ENCODE measurements at regions not wholly inside any gene's neighbourhood (a gene's known extent, or its start where the extent isn't known, plus 50 kb on each side); places are given as distances from the start of the nearest gene placed in this dataset.

GRCh38 chr18:71976744-71977143 lies 567.4 kb downstream of the CBLN2 start:
- CTCF ChIA-PET (ENCODE audit: partially characterized antibody): no interaction called here
- no peak for DNase-seq
- intact Hi-C loops (cut with micrococcal nuclease): no loop called here
- no peak overlapping the region for H3K27ac ChIP-seq (ENCODE audit: low read depth, low read length)
- no peaks in the 10 kb centered on the region for H3K36me3 ChIP-seq (ENCODE audit: insufficient read depth, low read length)
- no peak overlapping the region for H3K4me3 ChIP-seq (ENCODE audit: low read length in 2 of 2)
- H3K4me1 Mint-ChIP-seq: no peaks in the 10 kb centered on the region
- H3K27me3 Mint-ChIP-seq: no peaks in the 10 kb centered on the region
- H3K27ac Mint-ChIP-seq: no peak overlapping the region
- POLR2A ChIA-PET (ENCODE audit: partially characterized antibody): no interaction called here
- H3K36me3 Mint-ChIP-seq: no peaks in the 10 kb centered on the region
- no peaks in the 10 kb centered on the region for H3K9me3 ChIP-seq (ENCODE audit: control insufficient read depth in 1 of 2, low read length in 2 of 2)
- H3K9me3 Mint-ChIP-seq: peaks cover 0 to 11% (median 6%) of the 10 kb centered on the region in 8 donors
- no peaks in the 10 kb centered on the region for H3K27me3 ChIP-seq (ENCODE audit: insufficient read depth, low read length)
- no peak overlapping the region for H3K4me3 Mint-ChIP-seq
- H3K4me1 ChIP-seq (ENCODE audit: insufficient read depth, low read length): no peaks in the 10 kb centered on the region

GRCh38 chr18:71966791-71967190 lies 577.4 kb downstream of the CBLN2 start:
- Mint-ChIP-seq H3K4me3 (no peak overlapping the region), H3K27me3 (no peaks in the 10 kb centered on the region), H3K9me3 (peaks cover 0 to 17% (median 9%) of the 10 kb centered on the region in 8 donors), H3K4me1 (no peaks in the 10 kb centered on the region), H3K27ac (no peak overlapping the region), H3K36me3 (no peaks in the 10 kb centered on the region)
- ChIA-PET POLR2A (ENCODE audit: partially characterized antibody) (no interaction called here), CTCF (ENCODE audit: partially characterized antibody) (no interaction called here)
- no peak overlapping the region for H3K27ac ChIP-seq (ENCODE audit: low read depth, low read length)
- H3K27me3 ChIP-seq (ENCODE audit: insufficient read depth, low read length): no peaks in the 10 kb centered on the region
- intact Hi-C loops (cut with micrococcal nuclease): no loop called here
- no peaks in the 10 kb centered on the region for H3K36me3 ChIP-seq (ENCODE audit: insufficient read depth, low read length)
- no peak for DNase-seq
- no peaks in the 10 kb centered on the region for H3K4me1 ChIP-seq (ENCODE audit: insufficient read depth, low read length)
- H3K4me3 ChIP-seq (ENCODE audit: low read length in 2 of 2): no peak overlapping the region
- H3K9me3 ChIP-seq (ENCODE audit: control insufficient read depth in 1 of 2, low read length in 2 of 2): no peaks in the 10 kb centered on the region

DNA sequence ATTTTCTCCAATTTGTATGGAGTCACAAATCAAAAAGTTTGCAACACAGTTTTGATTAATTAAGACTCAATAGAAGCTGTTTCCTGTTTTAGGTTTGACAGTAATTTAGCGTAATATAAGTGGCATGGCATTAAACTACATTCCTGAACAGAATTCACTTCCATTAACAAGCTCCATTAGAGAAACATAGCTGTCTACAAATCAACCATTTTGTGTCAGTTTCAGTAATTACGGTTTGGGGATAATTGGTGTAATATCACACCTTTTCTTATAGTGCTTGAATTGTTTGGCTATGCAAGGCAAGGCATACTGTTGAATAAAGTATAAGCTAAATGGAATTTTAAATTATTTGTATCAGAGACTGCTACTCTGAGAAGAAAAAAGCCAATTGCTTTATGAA lies 585.5 kb downstream of the CBLN2 start:
- no peaks in the 10 kb centered on the region for H3K4me1 ChIP-seq (ENCODE audit: insufficient read depth, low read length)
- H3K4me3 ChIP-seq (ENCODE audit: low read length in 2 of 2): no peak overlapping the region
- Mint-ChIP-seq H3K27ac (no peak overlapping the region), H3K9me3 (peaks cover 0 to 8% (median 1%) of the 10 kb centered on the region in 8 donors), H3K36me3 (no peaks in the 10 kb centered on the region), H3K27me3 (no peaks in the 10 kb centered on the region), H3K4me3 (no peak overlapping the region), H3K4me1 (no peaks in the 10 kb centered on the region)
- no peak overlapping the region for H3K27ac ChIP-seq (ENCODE audit: low read depth, low read length)
- no peaks in the 10 kb centered on the region for H3K36me3 ChIP-seq (ENCODE audit: insufficient read depth, low read length)
- intact Hi-C loops (cut with micrococcal nuclease): no loop called here
- H3K27me3 ChIP-seq (ENCODE audit: insufficient read depth, low read length): no peaks in the 10 kb centered on the region
- ChIA-PET POLR2A (ENCODE audit: partially characterized antibody) (no interaction called here), CTCF (ENCODE audit: partially characterized antibody) (no interaction called here)
- DNase-seq: no peak
- H3K9me3 ChIP-seq (ENCODE audit: control insufficient read depth in 1 of 2, low read length in 2 of 2): no peaks in the 10 kb centered on the region

- POLR2A ChIA-PET (ENCODE audit: partially characterized antibody): no interaction called here
- Mint-ChIP-seq H3K4me1 (no peaks in the 10 kb centered on the region), H3K27ac (no peak overlapping the region), H3K9me3 (peaks cover 0 to 12% (median 5%) of the 10 kb centered on the region in 8 donors), H3K27me3 (no peaks in the 10 kb centered on the region), H3K36me3 (no peaks in the 10 kb centered on the region), H3K4me3 (no peak overlapping the region)
- CTCF ChIA-PET (ENCODE audit: partially characterized antibody): no interaction called here
- Histone ChIP-seq H3K9me3 (ENCODE audit: control insufficient read depth in 1 of 2, low read length in 2 of 2) (no peaks in the 10 kb centered on the region), H3K27me3 (ENCODE audit: insufficient read depth, low read length) (no peaks in the 10 kb centered on the region), H3K4me1 (ENCODE audit: insufficient read depth, low read length) (no peaks in the 10 kb centered on the region), H3K4me3 (ENCODE audit: low read length in 2 of 2) (no peak overlapping the region), H3K27ac (ENCODE audit: low read depth, low read length) (no peak overlapping the region), H3K36me3 (ENCODE audit: insufficient read depth, low read length) (no peaks in the 10 kb centered on the region)
- no peak for DNase-seq
- intact Hi-C loops (cut with micrococcal nuclease): no loop called here
Observed at GRCh38 chr18:71951001-71951400, 593.1 kb downstream of the CBLN2 start.

- H3K4me1 ChIP-seq (ENCODE audit: insufficient read depth, low read length): no peaks in the 10 kb centered on the region
- DNase-seq: no peak
- intact Hi-C loops (cut with micrococcal nuclease): no loop called here
- H3K27me3 ChIP-seq (ENCODE audit: insufficient read depth, low read length): no peaks in the 10 kb centered on the region
- H3K9me3 Mint-ChIP-seq: peaks cover 0 to 15% (median 4%) of the 10 kb centered on the region in 8 donors
- H3K27ac ChIP-seq (ENCODE audit: low read depth, low read length): no peak overlapping the region
- POLR2A ChIA-PET (ENCODE audit: partially characterized antibody): no interaction called here
- no peaks in the 10 kb centered on the region for H3K9me3 ChIP-seq (ENCODE audit: control insufficient read depth in 1 of 2, low read length in 2 of 2)
- no peaks in the 10 kb centered on the region for H3K36me3 ChIP-seq (ENCODE audit: insufficient read depth, low read length)
- H3K4me3 Mint-ChIP-seq: no peak overlapping the region
- no peaks in the 10 kb centered on the region for H3K27me3 Mint-ChIP-seq
- no peaks in the 10 kb centered on the region for H3K36me3 Mint-ChIP-seq
- CTCF ChIA-PET (ENCODE audit: partially characterized antibody): no interaction called here
- no peaks in the 10 kb centered on the region for H3K4me1 Mint-ChIP-seq
- no peak overlapping the region for H3K27ac Mint-ChIP-seq
- no peak overlapping the region for H3K4me3 ChIP-seq (ENCODE audit: low read length in 2 of 2)
Observed at GRCh38 chr18:71942433-71942832, 601.7 kb downstream of the CBLN2 start.

DNA sequence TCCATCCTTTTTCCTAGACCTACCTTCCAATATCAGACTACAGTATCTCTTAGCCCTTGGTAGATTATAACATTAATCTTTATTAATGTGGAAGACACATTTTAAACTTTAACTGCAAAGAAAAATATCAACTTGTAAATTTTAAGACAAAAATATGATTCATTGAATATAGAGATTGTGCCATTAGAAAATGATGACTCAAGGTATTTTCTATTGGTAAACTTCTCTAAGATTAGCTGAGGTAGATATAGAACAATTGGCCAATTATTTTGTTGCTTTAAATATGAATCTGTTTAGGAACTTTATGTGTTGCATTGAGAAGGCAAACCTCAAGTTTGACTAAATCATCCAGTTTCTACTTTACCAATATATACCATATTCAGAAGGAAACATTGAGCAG lies 604.7 kb downstream of the CBLN2 start:
- Mint-ChIP-seq H3K27ac (no peak overlapping the region), H3K4me1 (no peaks in the 10 kb centered on the region), H3K4me3 (no peak overlapping the region), H3K36me3 (no peaks in the 10 kb centered on the region), H3K27me3 (no peaks in the 10 kb centered on the region), H3K9me3 (peaks cover 0 to 7% (median 3%) of the 10 kb centered on the region in 8 donors)
- H3K36me3 ChIP-seq (ENCODE audit: insufficient read depth, low read length): no peaks in the 10 kb centered on the region
- H3K27ac ChIP-seq (ENCODE audit: low read depth, low read length): no peak overlapping the region
- H3K9me3 ChIP-seq (ENCODE audit: control insufficient read depth in 1 of 2, low read length in 2 of 2): no peaks in the 10 kb centered on the region
- no peaks in the 10 kb centered on the region for H3K27me3 ChIP-seq (ENCODE audit: insufficient read depth, low read length)
- DNase-seq: no peak
- intact Hi-C loops (cut with micrococcal nuclease): no loop called here
- no peak overlapping the region for H3K4me3 ChIP-seq (ENCODE audit: low read length in 2 of 2)
- CTCF ChIA-PET (ENCODE audit: partially characterized antibody): no interaction called here
- no peaks in the 10 kb centered on the region for H3K4me1 ChIP-seq (ENCODE audit: insufficient read depth, low read length)
- POLR2A ChIA-PET (ENCODE audit: partially characterized antibody): no interaction called here

DNA sequence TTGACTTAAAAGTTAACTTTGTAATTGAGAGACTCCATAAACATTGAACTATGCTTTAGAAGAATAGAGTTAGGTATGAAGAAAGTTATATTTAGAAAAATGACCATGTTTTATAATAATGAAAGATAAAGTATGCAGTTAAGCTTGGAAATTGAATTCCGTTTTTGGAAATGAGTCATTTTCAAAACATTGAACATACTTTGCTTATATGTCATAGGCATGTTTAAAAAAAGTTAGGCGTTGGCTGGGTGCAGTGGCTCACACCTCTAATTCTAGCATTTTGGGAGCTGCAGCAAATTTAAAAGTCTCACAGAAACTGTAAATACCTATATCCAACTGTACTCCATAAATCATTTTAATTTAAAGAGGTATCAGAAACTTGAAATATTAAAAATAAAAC lies 607.4 kb downstream of the CBLN2 start:
- no peak overlapping the region for H3K27ac Mint-ChIP-seq
- ChIA-PET POLR2A (ENCODE audit: partially characterized antibody) (no interaction called here), CTCF (ENCODE audit: partially characterized antibody) (no interaction called here)
- no peaks in the 10 kb centered on the region for H3K4me1 Mint-ChIP-seq
- no peaks in the 10 kb centered on the region for H3K4me1 ChIP-seq (ENCODE audit: insufficient read depth, low read length)
- no peak overlapping the region for H3K4me3 Mint-ChIP-seq
- H3K27me3 Mint-ChIP-seq: no peaks in the 10 kb centered on the region
- peaks cover 0 to 11% (median 0%) of the 10 kb centered on the region in 8 donors for H3K9me3 Mint-ChIP-seq
- H3K4me3 ChIP-seq (ENCODE audit: low read length in 2 of 2): no peak overlapping the region
- DNase-seq: no peak
- intact Hi-C loops (cut with micrococcal nuclease): no loop called here
- H3K9me3 ChIP-seq (ENCODE audit: control insufficient read depth in 1 of 2, low read length in 2 of 2): no peaks in the 10 kb centered on the region
- H3K27ac ChIP-seq (ENCODE audit: low read depth, low read length): no peak overlapping the region
- H3K36me3 ChIP-seq (ENCODE audit: insufficient read depth, low read length): no peaks in the 10 kb centered on the region
- no peaks in the 10 kb centered on the region for H3K27me3 ChIP-seq (ENCODE audit: insufficient read depth, low read length)
- no peaks in the 10 kb centered on the region for H3K36me3 Mint-ChIP-seq

DNA sequence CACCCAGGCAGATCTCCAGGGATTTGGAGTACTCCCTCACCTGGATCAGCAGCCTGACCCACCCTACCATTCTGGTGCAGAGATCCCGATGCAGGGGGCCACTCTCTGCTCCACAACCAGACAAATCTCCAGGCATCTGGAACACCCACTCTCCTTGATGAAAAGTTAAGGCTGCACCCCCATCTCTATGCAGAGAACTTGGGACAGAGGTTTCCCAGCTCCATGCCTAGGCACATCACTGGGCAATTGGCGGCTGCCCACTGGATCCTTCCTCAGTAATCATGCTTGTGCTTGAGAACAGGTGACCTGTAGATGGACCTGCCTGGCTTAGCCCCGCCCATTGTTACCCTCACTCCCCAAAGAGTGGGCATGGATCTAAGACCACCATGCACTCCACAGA lies 624.9 kb downstream of the CBLN2 start:
- Histone ChIP-seq H3K36me3 (ENCODE audit: insufficient read depth, low read length) (no peaks in the 10 kb centered on the region), H3K4me3 (ENCODE audit: low read length in 2 of 2) (no peak overlapping the region), H3K9me3 (ENCODE audit: control insufficient read depth in 1 of 2, low read length in 2 of 2) (no peaks in the 10 kb centered on the region), H3K27ac (ENCODE audit: low read depth, low read length) (no peak overlapping the region), H3K27me3 (ENCODE audit: insufficient read depth, low read length) (no peaks in the 10 kb centered on the region), H3K4me1 (ENCODE audit: insufficient read depth, low read length) (no peaks in the 10 kb centered on the region)
- Mint-ChIP-seq H3K36me3 (no peaks in the 10 kb centered on the region), H3K9me3 (peaks cover 0 to 29% (median 21%) of the 10 kb centered on the region in 8 donors), H3K27ac (no peak overlapping the region), H3K4me1 (no peaks in the 10 kb centered on the region), H3K4me3 (no peak overlapping the region), H3K27me3 (no peaks in the 10 kb centered on the region)
- ChIA-PET CTCF (ENCODE audit: partially characterized antibody) (no interaction called here), POLR2A (ENCODE audit: partially characterized antibody) (no interaction called here)
- DNase-seq: no peak
- intact Hi-C loops (cut with micrococcal nuclease): no loop called here
